ES-I3 (cell line): ENCODE measurements at regions not wholly inside any gene's neighbourhood (a gene's known extent, or its start where the extent isn't known, plus 50 kb on each side); places are given as distances from the start of the nearest gene placed in this dataset.

Source experiments
- H3K36me3 ChIP-seq: 2 replicates; pipeline ENCODE4 v1.6.1; 2013; ENCODE audit warnings: mild to moderate bottlenecking, low read length, control low read depth, moderate library complexity; ENCODE audit not compliant: insufficient read depth
- H3K4me1 ChIP-seq: 2 replicates; pipeline ENCODE4 v1.6.1; 2013; ENCODE audit warnings: mild to moderate bottlenecking, control low read depth, low read length; ENCODE audit not compliant: insufficient read depth
- H3K9ac ChIP-seq: 2 replicates; pipeline ENCODE4 v1.6.1; 2013; ENCODE audit warnings: low read depth, mild to moderate bottlenecking, low read length, moderate library complexity
- H3K9me3 ChIP-seq: 2 replicates; pipeline ENCODE4 v1.6.1; 2013; ENCODE audit warnings: mild to moderate bottlenecking, low read length, moderate library complexity; ENCODE audit not compliant: control insufficient read depth, insufficient read depth

DNA sequence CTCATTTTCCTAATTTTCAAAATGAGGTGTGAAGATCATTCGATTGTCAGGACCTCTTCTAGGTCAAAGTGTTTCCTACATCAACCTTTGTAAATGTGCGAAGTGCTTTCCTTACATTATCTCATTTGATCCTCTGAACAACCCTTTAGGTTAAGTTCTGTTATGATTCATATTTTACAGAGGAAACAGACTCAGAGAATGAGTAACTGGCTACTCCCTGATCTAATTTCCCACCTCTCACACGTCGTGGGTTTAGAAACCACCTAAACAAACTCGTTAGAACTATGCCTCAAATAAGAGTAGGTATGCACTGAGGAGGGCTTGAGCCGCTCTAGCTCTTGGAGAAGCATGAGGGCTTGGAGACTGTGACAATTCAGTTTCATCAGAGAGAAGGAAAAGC lies 148.6 kb downstream of the CD47 start:
- H3K36me3 ChIP-seq: no peaks in the 10 kb centered on the region
- no peak overlapping the region for H3K9ac ChIP-seq
- H3K4me1 ChIP-seq: peaks cover 4% of the 10 kb centered on the region
- H3K9me3 ChIP-seq: no peaks in the 10 kb centered on the region

DNA sequence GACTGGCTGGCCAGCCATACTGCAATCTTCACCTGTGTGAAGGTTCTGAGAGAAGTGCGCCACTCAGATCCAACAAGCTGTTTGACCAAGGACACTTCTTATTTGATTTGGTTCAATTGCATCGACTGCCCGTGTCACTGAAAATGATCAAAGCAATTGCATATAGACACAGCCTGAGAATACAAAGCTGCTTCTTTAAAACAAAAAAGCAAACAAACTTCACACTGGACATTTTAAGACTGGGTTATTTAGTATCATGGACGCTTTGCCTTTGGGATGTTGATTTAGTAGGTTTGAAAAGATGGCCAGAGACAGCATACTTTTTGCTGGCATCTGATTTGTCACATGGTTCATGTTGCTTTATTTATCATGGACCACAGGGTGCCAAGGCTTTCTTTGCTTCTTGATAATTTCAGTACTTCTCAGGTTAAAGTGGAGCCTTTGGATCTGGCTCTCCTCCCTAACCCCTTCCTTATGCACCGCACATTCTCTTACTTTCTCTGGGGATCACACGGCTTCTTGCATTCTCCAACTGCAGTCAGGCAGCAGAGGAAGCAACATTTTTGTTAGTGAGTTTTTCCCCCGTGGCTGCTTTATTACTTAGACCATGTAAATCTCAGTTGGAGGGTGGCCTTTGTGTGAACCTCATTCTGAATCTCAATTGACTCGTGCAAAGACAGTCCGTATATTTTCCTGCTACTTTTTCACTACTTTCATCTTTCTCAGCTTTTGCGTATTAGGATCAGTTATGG lies 151.0 kb downstream of the CD47 start:
- H3K9me3 ChIP-seq: no peaks in the 10 kb centered on the region
- H3K36me3 ChIP-seq: no peaks in the 10 kb centered on the region
- H3K9ac ChIP-seq: no peak overlapping the region
- H3K4me1 ChIP-seq: peaks cover 4% of the 10 kb centered on the region

GRCh38 chr3:107938143-107938542 lies 152.7 kb downstream of the CD47 start:
- no peaks in the 10 kb centered on the region; the same call in 1 of the 2 replicates for H3K9me3 ChIP-seq
- peaks cover 4% of the 10 kb centered on the region for H3K4me1 ChIP-seq
- no peaks in the 10 kb centered on the region for H3K36me3 ChIP-seq
- no peak overlapping the region for H3K9ac ChIP-seq

GRCh38 chr3:107934808-107935207 lies 156.0 kb downstream of the CD47 start:
- Histone ChIP-seq H3K9me3 (no peaks in the 10 kb centered on the region; the same call in none of the 2 replicates), H3K36me3 (no peaks in the 10 kb centered on the region), H3K9ac (no peak overlapping the region), H3K4me1 (peaks cover under 1% of the 10 kb centered on the region)

- Histone ChIP-seq H3K4me1 (no peaks in the 10 kb centered on the region), H3K9ac (no peak overlapping the region), H3K36me3 (no peaks in the 10 kb centered on the region), H3K9me3 (no peaks in the 10 kb centered on the region; the same call in none of the 2 replicates)
These were observed 157.4 kb downstream of the CD47 start for GRCh38 chr3:107933450-107933849.

- Histone ChIP-seq H3K4me1 (no peaks in the 10 kb centered on the region), H3K36me3 (no peaks in the 10 kb centered on the region), H3K9me3 (no peaks in the 10 kb centered on the region; the same call in none of the 2 replicates), H3K9ac (no peak overlapping the region)
These were observed 159.5 kb downstream of the CD47 start for GRCh38 chr3:107931326-107931725.

- Histone ChIP-seq H3K9me3 (no peaks in the 10 kb centered on the region; the same call in none of the 2 replicates), H3K36me3 (no peaks in the 10 kb centered on the region), H3K9ac (no peak overlapping the region), H3K4me1 (no peaks in the 10 kb centered on the region)
These were observed 161.7 kb downstream of the CD47 start for GRCh38 chr3:107929088-107929487.

- H3K36me3 ChIP-seq: no peaks in the 10 kb centered on the region
- no peaks in the 10 kb centered on the region for H3K4me1 ChIP-seq
- H3K9ac ChIP-seq: peak overlapping the region; percentile 72; the same call in 1 of the 2 replicates
- H3K9me3 ChIP-seq: no peaks in the 10 kb centered on the region; the same call in 1 of the 2 replicates
These were observed 162.8 kb downstream of the CD47 start for GRCh38 chr3:107928084-107928445.

- peak overlapping the region; percentile 72; the same call in 1 of the 2 replicates for H3K9ac ChIP-seq
- no peaks in the 10 kb centered on the region for H3K36me3 ChIP-seq
- no peaks in the 10 kb centered on the region for H3K4me1 ChIP-seq
- no peaks in the 10 kb centered on the region; the same call in 1 of the 2 replicates for H3K9me3 ChIP-seq
These were observed 163.3 kb downstream of the CD47 start for GRCh38 chr3:107927361-107928083.

- Histone ChIP-seq H3K9me3 (no peaks in the 10 kb centered on the region), H3K36me3 (no peaks in the 10 kb centered on the region), H3K9ac (no peak overlapping the region), H3K4me1 (no peaks in the 10 kb centered on the region)
These were observed 165.0 kb downstream of the CD47 start for GRCh38 chr3:107925851-107926250.

DNA sequence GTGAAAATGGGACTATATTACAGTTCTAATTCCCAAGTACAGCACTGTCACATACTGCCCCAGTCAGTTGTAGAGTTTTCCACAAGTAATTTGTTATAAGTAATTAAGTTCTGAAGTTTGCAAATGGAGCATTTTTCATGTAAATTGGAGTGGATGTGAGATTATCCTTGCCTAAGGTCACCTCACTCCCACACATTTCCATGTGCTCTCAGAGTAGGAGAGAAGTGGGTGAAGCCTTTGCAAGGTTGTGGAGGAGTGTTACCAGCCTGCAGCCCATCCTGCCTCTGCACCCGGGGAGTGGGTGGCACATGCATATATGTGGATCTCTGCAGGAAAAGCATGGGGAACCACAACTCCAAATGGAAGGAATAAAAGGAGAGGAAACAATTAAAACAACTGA lies 169.8 kb downstream of the CD47 start:
- H3K36me3 ChIP-seq: no peaks in the 10 kb centered on the region
- no peak overlapping the region for H3K9ac ChIP-seq
- H3K4me1 ChIP-seq: no peaks in the 10 kb centered on the region
- H3K9me3 ChIP-seq: no peaks in the 10 kb centered on the region; the same call in 1 of the 2 replicates

- H3K9ac ChIP-seq: no peak overlapping the region
- H3K4me1 ChIP-seq: no peaks in the 10 kb centered on the region
- H3K36me3 ChIP-seq: no peaks in the 10 kb centered on the region
- no peaks in the 10 kb centered on the region; the same call in 1 of the 2 replicates for H3K9me3 ChIP-seq
These were observed 170.3 kb downstream of the CD47 start for GRCh38 chr3:107920538-107920937.

- Histone ChIP-seq H3K9ac (no peak overlapping the region), H3K4me1 (no peaks in the 10 kb centered on the region), H3K9me3 (no peaks in the 10 kb centered on the region; the same call in 1 of the 2 replicates), H3K36me3 (no peaks in the 10 kb centered on the region)
These were observed 171.6 kb downstream of the CD47 start for GRCh38 chr3:107919239-107919638.

GRCh38 chr3:107916171-107916570 lies 174.7 kb downstream of the CD47 start:
- no peaks in the 10 kb centered on the region for H3K4me1 ChIP-seq

DNA sequence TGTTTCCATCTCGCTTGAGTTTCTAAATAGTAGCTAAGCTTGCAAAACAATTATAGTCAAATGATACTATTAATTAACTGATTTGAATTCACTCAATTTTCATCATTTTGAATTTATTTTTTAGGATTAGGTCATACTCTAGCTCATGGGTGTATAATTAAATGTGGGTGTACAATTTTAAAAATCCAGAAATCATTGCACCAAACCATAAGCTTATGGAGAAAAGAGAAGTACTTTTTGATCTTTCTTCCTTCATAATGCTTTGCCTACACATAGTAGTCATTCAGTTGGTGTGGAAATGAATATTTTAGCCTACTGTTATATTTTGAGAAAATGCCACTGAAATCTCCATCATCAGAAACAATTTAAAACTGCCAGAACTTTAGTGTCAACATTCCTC lies 175.1 kb downstream of the CD47 start:
- Histone ChIP-seq H3K36me3 (no peaks in the 10 kb centered on the region), H3K9ac (no peak overlapping the region), H3K4me1 (no peaks in the 10 kb centered on the region), H3K9me3 (no peaks in the 10 kb centered on the region; the same call in 1 of the 2 replicates)

More at GRCh38 chr3:107916171-107916570, 174.7 kb downstream of the CD47 start:
- Histone ChIP-seq H3K9me3 (no peaks in the 10 kb centered on the region; the same call in 1 of the 2 replicates), H3K9ac (no peak overlapping the region), H3K36me3 (no peaks in the 10 kb centered on the region)
